Fibroblast of the aortic adventitia (primary cell): ENCODE measurements at regions not wholly inside any gene's neighbourhood (a gene's known extent, or its start where the extent isn't known, plus 50 kb on each side); places are given as distances from the start of the nearest gene placed in this dataset.
A peak's percentile ranks its signal among the peaks of the same experiment; 100 is the strongest.

Experiments
- DNase-seq: peaks from one replicate; pipeline ENCODE4 v3.0.0-alpha.2; 2010; ENCODE audit warnings: low read depth
- H3K4me3 ChIP-seq: 2 replicates; pipeline ENCODE4 v1.5.1; 2011; ENCODE audit warnings: low read depth, mild to moderate bottlenecking, control low read depth, low read length, moderate library complexity
- TF ChIP-seq, protein P1 (sequence below): IDR thresholded peaks from 2 replicates; pipeline ENCODE4 v1.5.1; 2011; ENCODE audit warnings: mild to moderate bottlenecking, low read length, control low read depth, inconsistent platforms; ENCODE audit not compliant: insufficient read depth

DNA sequence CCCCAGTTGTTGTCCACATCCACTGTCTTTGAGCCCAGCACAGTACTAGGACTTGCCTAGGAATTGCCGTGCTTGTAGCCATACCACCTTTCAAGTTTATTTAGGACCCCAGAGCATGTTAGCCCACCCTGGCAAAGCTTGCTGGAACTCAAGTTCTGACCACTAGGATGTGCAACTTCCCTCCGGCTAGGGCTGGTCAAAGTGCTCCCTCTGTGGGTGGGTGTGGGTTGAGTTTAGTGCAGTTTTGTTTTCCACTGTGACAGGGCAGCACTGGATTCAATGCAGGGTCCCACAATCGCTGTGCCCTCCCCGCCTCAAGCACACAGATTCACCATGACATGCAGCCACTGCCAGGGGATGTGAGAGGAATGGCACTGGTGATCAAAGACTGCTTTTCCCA lies 96.0 kb downstream of the RASGEF1B start:
- TF ChIP-seq, protein P1, sequence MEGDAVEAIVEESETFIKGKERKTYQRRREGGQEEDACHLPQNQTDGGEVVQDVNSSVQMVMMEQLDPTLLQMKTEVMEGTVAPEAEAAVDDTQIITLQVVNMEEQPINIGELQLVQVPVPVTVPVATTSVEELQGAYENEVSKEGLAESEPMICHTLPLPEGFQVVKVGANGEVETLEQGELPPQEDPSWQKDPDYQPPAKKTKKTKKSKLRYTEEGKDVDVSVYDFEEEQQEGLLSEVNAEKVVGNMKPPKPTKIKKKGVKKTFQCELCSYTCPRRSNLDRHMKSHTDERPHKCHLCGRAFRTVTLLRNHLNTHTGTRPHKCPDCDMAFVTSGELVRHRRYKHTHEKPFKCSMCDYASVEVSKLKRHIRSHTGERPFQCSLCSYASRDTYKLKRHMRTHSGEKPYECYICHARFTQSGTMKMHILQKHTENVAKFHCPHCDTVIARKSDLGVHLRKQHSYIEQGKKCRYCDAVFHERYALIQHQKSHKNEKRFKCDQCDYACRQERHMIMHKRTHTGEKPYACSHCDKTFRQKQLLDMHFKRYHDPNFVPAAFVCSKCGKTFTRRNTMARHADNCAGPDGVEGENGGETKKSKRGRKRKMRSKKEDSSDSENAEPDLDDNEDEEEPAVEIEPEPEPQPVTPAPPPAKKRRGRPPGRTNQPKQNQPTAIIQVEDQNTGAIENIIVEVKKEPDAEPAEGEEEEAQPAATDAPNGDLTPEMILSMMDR = no peak
- no peak overlapping the region for H3K4me3 ChIP-seq
- DNase-seq = no peak

DNA sequence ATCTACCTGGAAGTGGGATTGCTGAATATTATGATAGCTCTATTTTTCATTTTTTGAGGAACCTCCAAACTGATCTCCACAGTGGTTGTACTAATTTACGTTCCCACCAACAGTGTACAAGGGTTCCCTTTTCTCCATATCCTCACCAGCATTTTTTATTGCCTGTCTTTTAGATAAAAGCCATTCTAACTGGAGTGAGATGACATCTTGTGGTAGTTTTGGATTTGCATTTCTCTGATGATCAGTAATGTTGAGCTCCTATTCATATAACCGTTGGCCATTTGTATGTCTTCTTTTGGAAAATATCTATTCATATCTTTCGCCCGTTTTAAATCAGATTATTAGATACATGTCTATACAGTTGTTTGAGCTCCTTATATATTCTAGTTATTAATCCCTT lies 101.8 kb downstream of the RASGEF1B start:
- no peak overlapping the region for H3K4me3 ChIP-seq
- no peak for DNase-seq
- TF ChIP-seq, protein P1 = no peak

DNA sequence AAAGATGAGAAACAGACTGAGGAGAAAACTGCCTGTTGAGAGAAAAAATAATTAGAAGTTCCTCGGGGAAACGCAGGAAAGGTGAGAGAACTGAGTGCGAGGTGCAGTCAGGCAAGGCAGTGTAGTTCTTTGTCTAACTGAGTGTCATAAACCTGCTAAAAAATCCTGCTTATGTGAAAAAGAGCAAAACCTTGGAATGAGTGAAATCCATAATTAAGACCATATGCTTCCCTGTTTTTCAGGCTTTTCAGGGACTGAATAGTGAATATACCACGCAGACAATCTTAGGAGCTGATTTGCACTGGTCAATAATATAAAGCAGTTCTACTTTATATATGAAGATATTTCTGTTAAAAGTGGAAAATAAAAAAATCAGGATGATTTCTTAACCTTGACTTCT lies 104.9 kb downstream of the RASGEF1B start:
- TF ChIP-seq, protein P1 = no peak
- DNase-seq = peak; percentile 12
- H3K4me3 ChIP-seq = no peak overlapping the region

DNA sequence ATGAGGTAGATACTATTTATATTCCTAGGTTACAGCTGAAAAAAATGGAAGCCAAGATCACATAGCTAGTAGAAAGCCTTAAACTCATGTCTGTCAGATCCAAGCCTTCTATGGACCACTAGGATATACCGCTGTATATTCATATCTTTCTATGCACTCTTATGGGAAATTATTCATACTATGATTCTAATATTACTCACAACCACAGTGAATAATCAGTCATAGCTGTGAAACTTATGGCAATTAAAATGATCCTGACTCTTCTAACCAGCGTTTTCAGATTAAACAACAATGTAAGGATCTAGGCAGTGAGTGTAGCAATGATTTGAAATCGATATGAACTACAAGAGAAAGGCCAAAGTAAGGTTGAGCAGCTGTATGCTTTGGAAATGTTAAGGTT lies 111.0 kb downstream of the RASGEF1B start:
- no peak for DNase-seq
- TF ChIP-seq, protein P1 = no peak
- no peak overlapping the region for H3K4me3 ChIP-seq

DNA sequence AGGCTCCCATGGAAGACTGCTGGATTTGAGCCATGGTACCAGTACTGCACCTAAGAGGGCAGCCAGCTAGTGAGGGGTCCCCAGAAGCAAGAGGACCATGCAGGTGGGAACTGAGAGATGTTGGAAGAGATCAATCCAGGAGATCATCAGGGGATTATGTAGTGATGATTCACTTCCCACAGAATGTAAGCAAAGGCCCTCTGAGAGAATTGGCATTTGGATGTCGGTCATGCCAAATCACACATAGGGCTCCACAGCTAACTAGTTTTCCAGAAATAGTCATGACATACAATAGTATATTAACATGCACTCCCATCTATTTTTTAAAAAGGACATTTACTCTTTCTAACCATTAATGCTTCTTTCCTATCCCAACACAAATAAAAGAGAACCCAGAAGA lies 112.5 kb downstream of the RASGEF1B start:
- TF ChIP-seq, protein P1 = no peak
- no peak for DNase-seq
- H3K4me3 ChIP-seq = no peak overlapping the region

DNA sequence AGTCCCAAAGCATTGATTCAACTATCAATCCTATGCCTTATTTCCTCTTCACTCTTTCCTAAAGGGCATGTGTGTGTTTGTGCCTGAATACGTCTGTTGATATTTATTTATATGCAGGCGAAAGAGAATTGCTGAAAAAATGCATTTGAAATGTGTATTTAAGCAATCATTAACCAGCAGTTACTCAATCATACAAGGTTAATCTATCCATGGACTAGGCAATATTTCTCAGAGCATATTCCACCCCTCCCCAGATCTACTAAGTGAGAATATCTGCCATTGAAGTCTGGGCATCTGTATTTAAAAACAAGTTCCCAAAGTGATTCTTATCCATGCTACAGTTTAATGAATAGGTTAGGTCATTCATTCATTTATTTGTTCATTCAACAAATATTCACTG lies 113.6 kb downstream of the RASGEF1B start:
- TF ChIP-seq, protein P1 = no peak
- H3K4me3 ChIP-seq = no peak overlapping the region
- DNase-seq = no peak

DNA sequence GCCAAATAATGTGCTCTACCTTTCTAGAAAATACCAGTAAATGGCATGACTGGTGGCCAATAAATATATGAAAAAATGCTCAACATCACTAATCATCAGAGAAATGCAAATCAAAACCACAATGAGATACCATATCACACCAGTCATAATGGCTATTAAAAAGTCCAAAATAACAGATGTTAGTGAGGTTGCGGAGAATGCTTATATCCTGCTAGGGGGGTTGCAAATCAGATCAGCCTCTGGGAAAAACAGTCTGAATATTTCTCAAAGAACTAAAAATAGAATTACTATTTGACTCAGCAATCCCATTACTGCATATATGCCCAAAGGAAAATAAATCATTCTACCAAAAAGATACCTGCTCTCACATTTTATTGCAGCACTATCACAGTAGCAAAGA lies 115.1 kb downstream of the RASGEF1B start:
- no peak for DNase-seq
- H3K4me3 ChIP-seq = no peak overlapping the region
- TF ChIP-seq, protein P1 = no peak
